ENCODE measurements at regions not wholly inside any gene's neighbourhood (a gene's known extent, or its start where the extent isn't known, plus 50 kb on each side); places are given as distances from the start of the nearest gene placed in this dataset.

DNA sequence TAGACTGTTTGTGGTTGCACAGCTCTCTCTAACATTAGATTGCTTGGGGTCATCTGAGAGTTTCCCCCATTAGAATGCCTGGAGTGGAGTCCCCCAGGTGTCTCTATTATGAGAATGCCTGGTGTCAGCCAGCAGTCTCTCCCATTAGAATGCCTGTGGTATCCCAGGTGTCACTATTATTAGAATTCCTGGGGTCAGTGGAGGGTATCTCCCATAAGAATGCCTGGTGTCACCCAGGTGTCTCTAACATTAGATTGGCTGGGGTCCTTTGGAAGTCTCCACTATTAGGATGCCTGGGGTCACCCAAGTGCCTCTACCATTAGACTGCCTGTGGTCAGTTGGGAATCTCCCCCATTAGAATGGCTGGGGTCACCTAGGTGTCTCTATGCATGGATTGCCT, 1495.1 kb downstream of the UQCRFS1 start:
- TF ChIP-seq SUZ12 (IDR thresholded peaks at IDR 0.05) (no peak), TARDBP (IDR thresholded peaks at IDR 0.05) (no peak), ZNF384 (IDR thresholded peaks at IDR 0.05) (no peak), ELF4 (IDR thresholded peaks at IDR 0.05) (no peak), FOXK2 (IDR thresholded peaks at IDR 0.05) (no peak), FOXM1 (IDR thresholded peaks at IDR 0.05; ENCODE audit: borderline replicate concordance) (no peak), SP1 (IDR thresholded peaks at IDR 0.05) (no peak), L3MBTL2 (conservative IDR thresholded peaks at IDR 0.05) (no peak), LEF1 (IDR thresholded peaks at IDR 0.05; ENCODE audit: borderline replicate concordance) (no peak)
